ENCODE measurements at regions not wholly inside any gene's neighbourhood (a gene's known extent, or its start where the extent isn't known, plus 50 kb on each side); places are given as distances from the start of the nearest gene placed in this dataset.

DNA sequence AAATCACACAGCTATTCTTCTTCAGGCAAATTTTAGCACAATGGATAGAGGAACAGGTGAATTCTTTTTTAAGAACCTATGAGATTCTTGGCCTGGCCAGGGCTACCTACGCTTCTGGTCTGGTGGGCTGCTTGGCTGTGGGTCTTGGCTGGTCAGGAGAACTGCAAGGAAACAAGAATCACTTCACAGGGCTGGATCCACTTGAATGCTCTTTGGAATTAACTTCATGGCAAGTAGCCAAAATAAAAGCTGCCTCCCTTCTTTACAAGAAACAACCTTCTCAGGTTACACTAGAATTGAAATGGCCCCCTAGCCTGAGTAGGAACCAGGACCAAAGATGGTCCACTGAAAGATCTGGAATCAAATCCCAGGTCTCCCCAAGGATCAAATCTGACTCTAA is 519.1 kb downstream of the IQCM start:
- Histone ChIP-seq H3K27ac (ENCODE audit: low read depth, low read length, severe bottlenecking) (no peak overlapping the region), H3K36me3 (ENCODE audit: control insufficient read depth, insufficient read depth, low read length) (no peaks in the 10 kb centered on the region), H3K4me1 (ENCODE audit: control insufficient read depth, insufficient read depth, low read length, poor library complexity, severe bottlenecking) (no peaks in the 10 kb centered on the region), H3K4me3 (ENCODE audit: extremely low read depth, insufficient read depth, low read length, poor library complexity, severe bottlenecking) (no peak overlapping the region), H3K9me3 (ENCODE audit: control insufficient read depth, low read length) (no peaks in the 10 kb centered on the region)
- 83 to 100% methylated on average over 1 of the region's 1 CpG for WGBS, 2 experiments (ENCODE audit: insufficient coverage in 2 of 2)

GRCh38 chr4:149296084-149296483 is 519.6 kb downstream of the IQCM start:
- Histone ChIP-seq H3K9me3 (ENCODE audit: control insufficient read depth, low read length) (no peaks in the 10 kb centered on the region), H3K27ac (ENCODE audit: low read depth, low read length, severe bottlenecking) (no peak overlapping the region), H3K36me3 (ENCODE audit: control insufficient read depth, insufficient read depth, low read length) (no peaks in the 10 kb centered on the region), H3K4me3 (ENCODE audit: extremely low read depth, insufficient read depth, low read length, poor library complexity, severe bottlenecking) (no peak overlapping the region), H3K4me1 (ENCODE audit: control insufficient read depth, insufficient read depth, low read length, poor library complexity, severe bottlenecking) (no peaks in the 10 kb centered on the region)
- WGBS, 2 experiments (ENCODE audit: insufficient coverage in 2 of 2), result no CpG with 5 or more reads among the region's 1 CpG

- WGBS, 2 experiments (ENCODE audit: insufficient coverage in 2 of 2), result 78% methylated on average over 1 of the region's 1 CpG; no CpG with 5 or more reads in 1 of the 2 experiments
- Histone ChIP-seq H3K9me3 (ENCODE audit: control insufficient read depth, low read length) (no peaks in the 10 kb centered on the region), H3K4me3 (ENCODE audit: extremely low read depth, insufficient read depth, low read length, poor library complexity, severe bottlenecking) (no peak overlapping the region), H3K27ac (ENCODE audit: low read depth, low read length, severe bottlenecking) (no peak overlapping the region), H3K36me3 (ENCODE audit: control insufficient read depth, insufficient read depth, low read length) (no peaks in the 10 kb centered on the region), H3K4me1 (ENCODE audit: control insufficient read depth, insufficient read depth, low read length, poor library complexity, severe bottlenecking) (no peaks in the 10 kb centered on the region)
These were observed 521.0 kb downstream of the IQCM start for GRCh38 chr4:149294601-149295000.

DNA sequence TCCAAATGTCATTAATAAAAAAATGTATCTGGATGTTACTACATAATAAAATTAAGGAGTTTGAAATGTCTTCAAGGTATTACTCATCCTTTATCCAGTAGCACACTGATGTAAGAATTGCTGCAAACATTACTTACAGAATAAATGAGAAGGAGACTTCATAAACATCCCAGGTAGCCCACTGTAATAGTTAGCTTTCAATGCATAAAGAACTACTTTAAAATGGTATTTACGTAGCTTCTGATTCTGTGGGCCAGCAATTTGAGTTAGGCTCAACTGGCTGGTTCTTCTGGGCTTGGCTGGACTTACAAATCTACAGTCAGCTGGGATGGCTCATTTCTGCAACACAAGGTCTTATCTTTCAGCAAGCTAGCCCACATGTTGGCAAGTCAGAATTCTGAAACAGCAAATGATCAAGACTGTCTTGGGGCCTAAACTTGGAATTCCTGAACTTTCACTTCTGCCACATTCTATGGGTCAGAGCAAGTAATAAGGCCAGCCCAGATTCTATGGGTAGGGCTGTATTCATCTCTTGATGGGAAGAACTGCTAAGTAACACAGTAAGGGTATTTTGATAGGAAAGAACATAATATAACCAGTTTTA is 522.5 kb downstream of the IQCM start:
- no peaks in the 10 kb centered on the region for H3K4me1 ChIP-seq (ENCODE audit: control insufficient read depth, insufficient read depth, low read length, poor library complexity, severe bottlenecking)
- no peaks in the 10 kb centered on the region for H3K9me3 ChIP-seq (ENCODE audit: control insufficient read depth, low read length)
- H3K4me3 ChIP-seq (ENCODE audit: extremely low read depth, insufficient read depth, low read length, poor library complexity, severe bottlenecking), result no peak overlapping the region
- H3K27ac ChIP-seq (ENCODE audit: low read depth, low read length, severe bottlenecking), result no peak overlapping the region
- no peaks in the 10 kb centered on the region for H3K36me3 ChIP-seq (ENCODE audit: control insufficient read depth, insufficient read depth, low read length)
- 88 to 100% methylated on average over 1 of the region's 1 CpG for WGBS, 2 experiments (ENCODE audit: insufficient coverage in 2 of 2)

DNA sequence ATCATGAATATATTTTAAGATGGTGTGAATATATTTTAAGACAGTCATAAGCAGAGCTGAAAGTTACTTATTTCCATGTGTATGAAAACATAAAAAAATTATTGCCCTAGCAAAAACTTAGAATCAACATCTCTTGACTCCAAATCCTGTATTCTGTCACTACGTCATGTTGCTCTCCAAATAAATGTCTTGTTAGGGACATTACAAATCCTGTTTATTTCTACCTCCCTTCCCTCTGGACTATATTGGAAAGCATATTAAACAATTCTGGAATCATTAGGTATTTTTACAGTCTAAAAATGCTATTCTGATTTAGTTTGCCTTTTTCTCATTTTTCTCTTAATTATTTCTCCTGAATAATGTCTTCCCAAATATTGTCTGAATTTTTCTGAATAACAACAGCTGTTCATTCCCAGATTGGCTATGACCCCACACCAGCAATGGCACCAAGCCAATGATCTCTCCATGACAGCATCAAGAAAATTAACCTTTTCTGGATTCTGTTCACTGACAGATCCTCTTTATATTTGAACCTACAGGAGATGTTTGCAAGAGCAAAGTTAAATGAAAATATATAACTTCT is 523.1 kb downstream of the IQCM start:
- Histone ChIP-seq H3K36me3 (ENCODE audit: control insufficient read depth, insufficient read depth, low read length) (no peaks in the 10 kb centered on the region), H3K4me3 (ENCODE audit: extremely low read depth, insufficient read depth, low read length, poor library complexity, severe bottlenecking) (no peak overlapping the region), H3K4me1 (ENCODE audit: control insufficient read depth, insufficient read depth, low read length, poor library complexity, severe bottlenecking) (no peaks in the 10 kb centered on the region), H3K27ac (ENCODE audit: low read depth, low read length, severe bottlenecking) (no peak overlapping the region), H3K9me3 (ENCODE audit: control insufficient read depth, low read length) (no peaks in the 10 kb centered on the region)
- WGBS, 2 experiments (ENCODE audit: insufficient coverage in 2 of 2), result 80 to 88% methylated on average over 1 of the region's 1 CpG

- Histone ChIP-seq H3K4me1 (ENCODE audit: control insufficient read depth, insufficient read depth, low read length, poor library complexity, severe bottlenecking) (no peaks in the 10 kb centered on the region), H3K27ac (ENCODE audit: low read depth, low read length, severe bottlenecking) (no peak overlapping the region), H3K9me3 (ENCODE audit: control insufficient read depth, low read length) (no peaks in the 10 kb centered on the region), H3K4me3 (ENCODE audit: extremely low read depth, insufficient read depth, low read length, poor library complexity, severe bottlenecking) (no peak overlapping the region), H3K36me3 (ENCODE audit: control insufficient read depth, insufficient read depth, low read length) (no peaks in the 10 kb centered on the region)
- 100% methylated on average over 1 of the region's 1 CpG; no CpG with 5 or more reads in 1 of the 2 experiments for WGBS, 2 experiments (ENCODE audit: insufficient coverage in 2 of 2)
These were observed 524.2 kb downstream of the IQCM start for GRCh38 chr4:149291463-149291862.

GRCh38 chr4:149280806-149281205 is 534.8 kb downstream of the IQCM start:
- Histone ChIP-seq H3K9me3 (ENCODE audit: control insufficient read depth, low read length) (no peaks in the 10 kb centered on the region), H3K36me3 (ENCODE audit: control insufficient read depth, insufficient read depth, low read length) (no peaks in the 10 kb centered on the region), H3K4me3 (ENCODE audit: extremely low read depth, insufficient read depth, low read length, poor library complexity, severe bottlenecking) (no peak overlapping the region), H3K27ac (ENCODE audit: low read depth, low read length, severe bottlenecking) (no peak overlapping the region), H3K4me1 (ENCODE audit: control insufficient read depth, insufficient read depth, low read length, poor library complexity, severe bottlenecking) (no peaks in the 10 kb centered on the region)
- WGBS, 2 experiments (ENCODE audit: insufficient coverage in 2 of 2), result 83 to 100% methylated on average over 1 of the region's 3 CpGs

DNA sequence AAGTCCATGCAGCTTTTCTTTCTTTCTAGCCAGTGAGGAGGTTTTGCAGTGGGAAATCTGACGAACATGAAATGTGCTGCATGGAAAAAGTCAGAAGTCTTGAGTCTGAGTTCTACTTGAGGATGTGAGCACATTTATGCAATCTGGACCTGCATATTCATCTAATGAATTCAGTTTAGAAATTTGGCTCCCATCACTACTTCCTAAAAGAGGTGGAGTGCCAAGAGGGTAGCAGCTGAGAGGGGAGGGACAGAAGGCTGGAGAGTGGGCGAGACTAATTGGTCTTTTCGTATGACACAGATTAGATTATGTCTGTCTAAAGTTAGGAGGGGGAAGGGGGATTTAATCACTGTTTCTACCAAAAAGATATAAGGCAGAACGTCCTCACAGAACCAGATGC is 535.9 kb downstream of the IQCM start:
- Histone ChIP-seq H3K36me3 (ENCODE audit: control insufficient read depth, insufficient read depth, low read length) (no peaks in the 10 kb centered on the region), H3K9me3 (ENCODE audit: control insufficient read depth, low read length) (no peaks in the 10 kb centered on the region), H3K4me3 (ENCODE audit: extremely low read depth, insufficient read depth, low read length, poor library complexity, severe bottlenecking) (no peak overlapping the region), H3K27ac (ENCODE audit: low read depth, low read length, severe bottlenecking) (no peak overlapping the region), H3K4me1 (ENCODE audit: control insufficient read depth, insufficient read depth, low read length, poor library complexity, severe bottlenecking) (no peaks in the 10 kb centered on the region)
- WGBS, 2 experiments (ENCODE audit: insufficient coverage in 2 of 2), result 86% methylated on average over 2 of the region's 4 CpGs; no CpG with 5 or more reads in 1 of the 2 experiments

DNA sequence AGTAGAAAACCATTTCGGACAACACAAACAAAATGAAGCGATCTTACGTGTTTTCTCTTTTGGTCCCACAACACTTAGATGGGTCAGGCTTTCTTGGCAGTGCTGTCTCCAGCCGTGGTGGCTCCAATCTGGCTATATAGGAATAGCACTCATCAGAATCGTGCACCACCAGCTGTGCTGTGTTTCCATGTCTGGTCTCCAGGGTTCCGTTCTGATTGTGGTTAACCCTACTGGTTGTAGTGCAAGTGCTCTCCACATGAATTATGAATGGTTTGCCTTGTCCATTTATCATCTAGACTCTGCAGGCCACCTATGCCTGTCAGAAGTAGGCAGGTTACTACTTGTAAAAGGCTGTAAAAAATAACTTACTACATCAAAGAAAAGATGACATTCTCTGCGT is 536.3 kb downstream of the IQCM start:
- no peaks in the 10 kb centered on the region for H3K4me1 ChIP-seq (ENCODE audit: control insufficient read depth, insufficient read depth, low read length, poor library complexity, severe bottlenecking)
- no peak overlapping the region for H3K4me3 ChIP-seq (ENCODE audit: extremely low read depth, insufficient read depth, low read length, poor library complexity, severe bottlenecking)
- no peaks in the 10 kb centered on the region for H3K9me3 ChIP-seq (ENCODE audit: control insufficient read depth, low read length)
- 88 to 91% methylated on average over 6 of the region's 7 CpGs for WGBS, 2 experiments (ENCODE audit: insufficient coverage in 2 of 2)
- no peaks in the 10 kb centered on the region for H3K36me3 ChIP-seq (ENCODE audit: control insufficient read depth, insufficient read depth, low read length)
- H3K27ac ChIP-seq (ENCODE audit: low read depth, low read length, severe bottlenecking), result no peak overlapping the region

GRCh38 chr4:149277705-149278104 is 537.9 kb downstream of the IQCM start:
- WGBS, 2 experiments (ENCODE audit: insufficient coverage in 2 of 2), result no CpG with 5 or more reads among the region's 2 CpGs
- no peaks in the 10 kb centered on the region for H3K36me3 ChIP-seq (ENCODE audit: control insufficient read depth, insufficient read depth, low read length)
- no peaks in the 10 kb centered on the region for H3K4me1 ChIP-seq (ENCODE audit: control insufficient read depth, insufficient read depth, low read length, poor library complexity, severe bottlenecking)
- no peak overlapping the region for H3K27ac ChIP-seq (ENCODE audit: low read depth, low read length, severe bottlenecking)
- no peak overlapping the region for H3K4me3 ChIP-seq (ENCODE audit: extremely low read depth, insufficient read depth, low read length, poor library complexity, severe bottlenecking)
- no peaks in the 10 kb centered on the region for H3K9me3 ChIP-seq (ENCODE audit: control insufficient read depth, low read length)

GRCh38 chr4:149269835-149270234 is 545.8 kb downstream of the IQCM start:
- 91% methylated on average over 1 of the region's 1 CpG; no CpG with 5 or more reads in 1 of the 2 experiments for WGBS, 2 experiments (ENCODE audit: insufficient coverage in 2 of 2)
- no peak overlapping the region for H3K27ac ChIP-seq (ENCODE audit: low read depth, low read length, severe bottlenecking)
- no peak overlapping the region for H3K4me3 ChIP-seq (ENCODE audit: extremely low read depth, insufficient read depth, low read length, poor library complexity, severe bottlenecking)
- no peaks in the 10 kb centered on the region for H3K9me3 ChIP-seq (ENCODE audit: control insufficient read depth, low read length)
- H3K4me1 ChIP-seq (ENCODE audit: control insufficient read depth, insufficient read depth, low read length, poor library complexity, severe bottlenecking), result no peaks in the 10 kb centered on the region
- H3K36me3 ChIP-seq (ENCODE audit: control insufficient read depth, insufficient read depth, low read length), result no peaks in the 10 kb centered on the region

Measured in mesodermal cell (in vitro differentiated cells).